NOMO-1 treated with dmso at 0.1 percent for 144 hours (cell line): ENCODE measurements at regions not wholly inside any gene's neighbourhood (a gene's known extent, or its start where the extent isn't known, plus 50 kb on each side); places are given as distances from the start of the nearest gene placed in this dataset.
"Not testable (repeated sequence)": the region's sequence is repeated elsewhere in the genome, so short reads cannot be mapped to it uniquely, and the experiment has no call there.

Experiments
- DNase-seq: peaks from one replicate; lab custom pipeline; 2025; ENCODE audit not compliant: unreplicated experiment; lab: John Stamatoyannopoulos, UW

DNA sequence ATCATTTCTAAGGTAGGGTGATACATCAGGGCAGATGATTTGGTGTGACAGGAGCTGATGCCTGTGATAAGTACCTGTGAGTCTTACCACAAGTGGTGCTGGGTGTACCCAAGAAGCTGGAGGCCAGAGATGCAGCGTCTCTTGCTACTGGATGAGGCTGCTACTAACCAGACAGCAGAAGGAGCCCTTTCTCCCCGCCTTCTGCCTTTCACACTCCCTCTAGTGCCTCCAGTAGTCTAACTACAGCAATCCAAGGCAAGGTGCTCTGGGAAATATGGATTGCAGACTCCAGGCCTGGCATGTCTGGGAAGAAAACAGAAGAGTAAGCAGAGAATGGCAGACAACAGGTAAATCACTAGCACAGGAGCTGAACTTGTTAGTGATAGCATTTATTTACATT, 470.8 kb downstream of the NKX6-1 start:
- no peak for DNase-seq

DNA sequence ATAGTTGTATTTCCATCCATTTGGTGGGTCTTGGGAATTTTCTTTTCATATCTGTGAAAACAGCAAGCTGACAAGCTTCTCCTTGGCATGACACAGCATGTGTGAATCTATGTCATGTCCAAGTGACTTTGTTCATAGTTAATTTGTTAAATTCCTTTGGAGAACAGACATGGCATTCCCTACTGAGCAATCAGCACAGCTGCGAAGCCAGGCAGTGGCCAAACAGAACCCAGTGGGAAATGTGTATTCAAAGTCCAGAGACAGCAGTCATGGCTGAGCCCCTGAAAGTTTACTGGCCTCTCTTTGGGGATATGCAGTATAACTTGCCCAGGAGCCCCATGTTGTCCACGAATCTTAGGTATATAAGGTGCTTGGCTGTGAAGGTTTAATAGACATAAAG, 474.7 kb downstream of the NKX6-1 start:
- DNase-seq = no peak

DNA sequence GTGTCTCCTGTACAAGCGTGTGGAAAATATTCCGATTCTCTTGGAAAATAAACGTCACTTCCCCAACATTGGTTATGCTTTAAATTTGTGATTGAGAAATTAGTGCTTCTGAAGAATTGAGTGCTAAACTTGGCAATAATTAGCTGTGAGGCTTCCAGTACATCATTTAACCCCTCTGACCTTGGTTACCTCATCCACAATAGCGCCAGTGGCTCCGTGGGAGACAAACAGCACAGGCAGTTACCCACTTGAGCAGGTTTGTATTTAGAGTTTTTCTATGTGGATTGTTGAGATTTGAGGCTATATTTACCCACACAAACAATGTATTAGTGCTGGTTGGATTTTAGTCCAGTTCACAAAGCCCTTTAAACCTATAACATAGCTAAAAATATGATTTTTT, 476.5 kb downstream of the NKX6-1 start:
- DNase-seq = no peak

DNA sequence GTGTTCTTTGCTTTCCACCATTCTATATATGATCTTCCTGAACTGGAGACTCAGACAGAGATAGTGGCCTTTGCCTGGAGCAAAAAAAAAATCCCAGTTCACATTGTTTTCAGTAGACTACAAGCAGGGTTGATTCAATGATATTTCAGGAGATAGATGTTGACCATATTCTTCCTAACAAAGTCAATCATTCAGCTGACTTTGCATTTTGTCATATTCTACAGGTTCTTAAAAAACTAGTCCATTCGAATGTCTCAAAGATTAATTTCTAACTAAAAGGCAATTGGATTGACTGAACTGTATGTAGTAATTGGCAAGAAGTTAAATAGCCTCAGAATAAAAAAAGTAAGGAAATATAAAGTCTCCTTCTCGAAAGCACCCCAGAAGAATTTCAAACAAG, 479.5 kb downstream of the NKX6-1 start:
- no peak for DNase-seq

DNA sequence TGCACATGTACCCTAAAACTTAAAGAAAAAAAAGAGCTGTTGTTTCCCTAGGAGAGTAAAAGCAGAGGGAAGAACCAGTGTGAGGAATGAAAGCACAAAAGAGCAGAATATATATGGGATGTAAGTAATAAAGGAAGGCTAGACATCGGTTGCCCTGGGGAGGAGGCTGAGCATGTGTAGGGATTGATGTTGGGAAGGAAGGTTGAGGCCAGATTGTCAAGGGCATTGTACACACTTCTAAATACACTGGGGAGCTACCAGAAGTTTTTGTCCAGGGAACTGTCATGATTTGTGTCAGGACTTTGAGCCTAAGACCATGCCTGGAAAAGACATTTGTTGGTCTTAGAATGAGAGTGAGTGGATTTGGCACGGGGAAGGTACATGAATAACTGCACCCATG, 467.1 kb downstream of the GPAT3 start:
- DNase-seq = no peak

DNA sequence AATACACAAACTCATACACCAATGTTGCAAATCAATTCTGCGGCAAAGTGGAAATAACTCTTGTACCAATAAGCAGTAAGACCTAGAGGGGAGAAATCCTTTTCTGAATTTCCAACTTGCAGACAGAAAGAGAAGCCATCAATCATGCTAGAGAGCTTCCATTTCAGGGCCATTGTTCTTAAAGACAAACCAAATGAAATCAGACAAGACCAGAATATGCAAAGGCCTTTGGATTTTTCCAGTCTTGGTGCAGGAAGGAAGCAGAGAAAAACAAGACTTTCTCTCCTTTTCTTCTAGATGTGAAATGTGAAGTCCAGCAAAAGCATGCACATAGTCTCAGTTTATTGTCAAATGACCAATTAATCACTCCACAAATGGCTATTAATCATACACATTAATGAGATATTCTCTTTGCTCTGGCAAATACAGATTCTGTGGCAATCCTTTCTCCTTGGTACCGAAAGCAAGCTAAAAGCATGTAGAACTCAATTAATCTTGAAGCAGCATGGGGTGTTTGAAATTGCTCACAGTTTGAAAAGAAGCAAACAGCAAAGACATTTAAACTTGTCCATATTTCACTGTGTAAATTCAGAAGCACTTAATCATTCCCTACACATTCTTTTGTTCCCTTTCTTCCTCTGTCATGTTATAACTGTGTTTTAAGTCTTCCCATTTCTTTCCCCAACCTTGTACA, 466.1 kb downstream of the GPAT3 start:
- no peak for DNase-seq

DNA sequence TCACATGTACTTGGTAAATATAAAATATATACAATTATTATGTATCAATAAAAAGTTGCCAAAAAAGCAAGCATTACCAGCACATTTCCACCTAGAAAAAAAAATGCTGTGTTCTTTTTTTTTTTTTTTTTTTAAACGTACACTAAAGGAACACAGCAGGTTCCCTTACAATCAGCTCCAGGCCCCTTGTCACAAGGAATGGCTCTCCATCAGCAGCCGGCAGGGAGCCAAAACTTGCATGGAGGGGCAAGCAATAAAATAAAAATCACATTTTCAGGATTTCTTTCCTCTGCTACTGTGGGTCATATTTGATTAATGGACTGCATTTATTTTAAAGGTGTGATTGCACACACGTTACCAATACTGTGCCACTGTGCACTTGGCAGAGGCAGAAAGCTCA, 460.3 kb downstream of the GPAT3 start:
- DNase-seq = no peak

DNA sequence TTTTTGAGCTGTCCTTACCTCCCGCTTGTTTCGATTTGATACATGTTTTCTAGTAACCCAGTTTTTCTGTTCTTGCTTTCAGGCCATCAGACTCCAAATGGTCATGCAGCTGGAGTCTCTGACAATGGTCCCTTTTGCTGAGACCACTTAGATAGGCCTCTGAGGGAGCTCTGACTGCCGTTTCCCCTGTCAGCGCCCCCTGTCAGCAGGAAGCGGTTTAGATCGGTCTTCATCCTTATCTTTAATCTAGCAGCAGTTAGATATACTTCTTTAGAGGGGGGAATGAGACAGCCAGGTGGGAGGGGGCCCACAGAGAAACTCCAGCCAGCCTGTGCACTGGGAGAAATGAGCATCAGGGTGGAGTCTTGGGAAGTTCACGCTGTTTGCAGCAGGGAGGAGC, 457.9 kb downstream of the GPAT3 start:
- no peak for DNase-seq

DNA sequence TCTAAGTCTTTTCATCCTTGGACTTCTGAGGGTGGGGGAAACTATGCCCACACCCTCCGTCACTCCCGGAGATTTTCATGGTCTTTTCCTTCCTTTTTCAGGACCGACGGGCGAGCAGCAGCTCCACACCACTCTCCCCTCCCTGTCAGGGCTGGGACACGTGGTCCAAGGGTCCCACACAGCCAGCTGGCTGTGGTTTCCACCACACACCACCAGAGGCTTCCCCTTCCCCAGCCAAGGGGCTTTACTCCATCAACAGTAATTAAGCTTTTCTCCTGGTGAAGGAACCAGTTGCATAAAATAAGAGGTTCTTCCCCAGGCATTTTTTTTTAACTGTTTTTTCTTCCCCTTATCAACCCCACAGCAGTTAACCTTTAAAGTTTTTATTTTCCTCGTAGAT, 453.9 kb downstream of the GPAT3 start:
- no peak for DNase-seq

DNA sequence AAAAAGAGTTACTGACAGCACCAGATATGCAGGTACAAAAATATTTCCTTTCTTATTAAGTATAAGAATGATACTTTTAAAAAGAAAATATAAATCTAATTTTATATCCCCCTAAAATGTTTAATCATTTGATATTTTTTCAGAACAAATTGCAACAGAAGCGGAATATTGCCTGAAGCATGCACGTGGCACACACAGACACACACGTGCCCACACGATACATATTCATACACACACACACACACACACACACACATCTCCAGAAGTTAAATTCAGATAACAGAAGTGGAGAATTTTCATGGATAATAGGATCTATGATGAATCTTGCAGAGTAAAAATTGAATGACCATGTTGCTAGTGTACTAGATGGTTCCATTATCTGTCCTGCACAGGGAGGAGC, 445.2 kb downstream of the GPAT3 start:
- no peak for DNase-seq

DNA sequence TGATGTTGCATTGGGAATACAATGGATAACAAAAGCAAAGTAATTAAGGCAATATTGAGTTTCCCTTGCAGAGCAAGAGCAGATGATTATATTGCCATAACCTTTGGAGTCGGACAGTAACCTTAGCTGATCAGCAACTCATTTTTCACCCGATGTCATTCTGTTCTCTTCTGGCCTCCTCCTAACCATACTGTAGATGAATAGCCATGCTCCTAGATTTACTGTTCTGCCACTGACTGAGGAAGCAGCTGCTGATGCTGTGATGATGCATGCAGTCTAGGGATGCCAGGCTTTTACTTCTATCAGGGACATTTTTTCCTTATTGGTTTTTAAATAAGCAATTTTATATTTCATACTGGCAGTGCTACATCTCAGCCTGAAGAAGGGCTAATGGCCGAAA, 443.9 kb downstream of the GPAT3 start:
- DNase-seq = no peak

DNA sequence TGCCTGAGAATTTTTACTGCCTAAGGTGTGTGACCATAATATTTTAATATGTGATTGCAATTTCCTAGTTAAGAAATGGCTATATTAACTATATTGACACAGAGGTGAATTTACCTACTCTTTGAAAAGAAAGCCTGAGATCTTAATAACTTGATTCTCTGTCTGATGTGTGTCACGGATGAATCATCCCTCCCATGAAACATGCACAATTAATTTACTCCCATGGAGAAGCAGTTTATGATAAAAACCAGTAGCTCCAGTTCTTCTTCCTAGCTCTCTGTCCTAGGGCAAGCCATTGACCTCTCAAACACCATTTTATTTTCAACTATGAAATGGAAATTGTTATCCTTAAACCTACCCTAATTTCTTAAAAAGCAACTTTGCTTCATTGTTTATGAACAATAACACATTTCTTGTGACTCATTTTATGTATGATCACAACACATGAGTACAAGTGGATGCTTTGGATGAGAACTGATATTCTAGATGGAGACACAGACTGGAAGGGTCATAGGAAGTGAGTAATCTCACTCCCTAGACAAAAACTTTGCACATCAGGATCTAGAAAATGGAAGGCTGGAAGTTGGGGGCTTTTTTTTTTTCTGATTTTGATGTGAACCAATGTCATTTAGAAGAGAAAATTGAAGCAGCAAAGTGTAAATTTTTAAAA, 438.3 kb downstream of the GPAT3 start:
- DNase-seq = no peak

DNA sequence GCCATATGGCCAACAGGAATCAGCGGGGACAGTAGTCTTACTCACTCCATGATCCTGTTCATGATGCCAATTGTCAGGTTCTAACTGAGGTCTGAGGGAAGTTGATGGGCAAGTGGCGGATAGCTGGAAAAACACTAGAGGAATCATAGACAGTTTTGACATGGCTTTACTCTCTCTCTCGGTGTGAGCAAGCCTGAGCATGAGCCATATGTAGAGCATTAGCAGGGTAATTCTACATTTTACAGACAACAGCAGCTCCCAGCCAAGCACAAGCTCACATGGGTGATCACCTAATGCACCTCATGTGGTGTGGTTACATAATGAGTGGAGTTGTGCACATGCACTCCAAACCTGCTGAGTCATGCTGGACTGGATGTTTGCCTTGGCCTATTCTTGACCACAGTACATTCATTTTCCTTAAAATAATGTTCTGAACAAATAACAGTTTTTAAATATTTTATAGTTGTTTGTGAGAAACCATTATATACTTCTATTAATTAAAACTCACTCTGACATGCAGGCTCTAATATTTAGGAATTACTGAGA, 429.2 kb downstream of the GPAT3 start:
- DNase-seq = no peak

DNA sequence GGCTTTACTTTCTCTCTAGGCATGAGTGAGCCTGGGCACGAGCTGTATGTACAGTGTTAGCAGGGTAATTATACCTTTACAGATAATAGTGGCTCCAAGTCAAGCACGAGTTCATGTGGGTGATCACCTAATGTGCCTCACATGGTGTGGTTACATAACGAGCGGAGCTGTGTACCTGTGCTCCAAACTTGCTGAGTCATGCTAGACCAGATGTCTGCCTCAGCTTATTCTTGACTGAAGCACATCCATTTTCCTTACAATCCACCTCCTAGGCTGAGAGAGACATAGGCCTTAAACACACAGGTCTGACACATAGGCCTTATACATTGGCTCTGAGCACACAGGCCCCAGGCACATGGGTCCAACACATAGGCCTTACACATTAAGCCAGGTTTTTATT, 426.6 kb downstream of the GPAT3 start:
- DNase-seq = no peak

DNA sequence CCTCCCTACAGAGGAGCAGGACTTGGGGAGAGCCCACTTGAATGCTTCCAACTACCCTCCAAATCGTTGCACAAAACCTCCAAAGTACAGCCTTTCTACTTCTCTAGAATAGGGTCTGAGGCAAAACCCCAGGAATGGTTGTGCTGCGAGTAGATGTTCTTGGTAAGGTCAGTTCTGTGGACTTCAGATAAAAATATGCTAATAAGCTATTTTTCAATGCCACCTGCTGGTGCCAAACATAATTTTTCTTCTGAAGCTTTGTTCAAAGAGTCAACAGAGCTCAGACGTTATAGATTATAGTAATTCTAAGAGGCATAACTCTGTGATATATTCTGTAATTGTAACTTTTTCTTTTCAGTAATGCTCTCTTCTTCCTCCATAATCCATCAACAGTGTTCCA, 425.7 kb downstream of the GPAT3 start:
- DNase-seq = no peak

DNA sequence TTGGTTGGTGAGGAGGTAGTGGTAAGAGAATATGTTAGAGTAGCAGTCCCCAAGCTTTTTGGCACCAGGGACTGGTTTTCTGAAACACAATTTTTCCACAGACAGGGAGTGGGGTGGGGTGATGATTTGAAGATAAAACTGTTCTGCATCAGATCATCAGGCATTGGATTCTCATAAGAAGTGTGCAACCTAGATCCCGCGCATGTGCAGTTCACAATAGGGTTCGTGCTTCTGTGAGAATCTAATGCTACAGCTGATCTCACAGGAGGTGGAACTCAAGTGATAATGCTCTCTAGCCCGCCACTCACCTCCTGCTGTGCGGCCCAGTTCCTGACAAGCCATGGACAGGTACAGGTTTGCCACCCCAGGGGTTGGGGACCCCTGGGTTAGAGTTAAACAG, 423.3 kb downstream of the GPAT3 start:
- DNase-seq = no peak

DNA sequence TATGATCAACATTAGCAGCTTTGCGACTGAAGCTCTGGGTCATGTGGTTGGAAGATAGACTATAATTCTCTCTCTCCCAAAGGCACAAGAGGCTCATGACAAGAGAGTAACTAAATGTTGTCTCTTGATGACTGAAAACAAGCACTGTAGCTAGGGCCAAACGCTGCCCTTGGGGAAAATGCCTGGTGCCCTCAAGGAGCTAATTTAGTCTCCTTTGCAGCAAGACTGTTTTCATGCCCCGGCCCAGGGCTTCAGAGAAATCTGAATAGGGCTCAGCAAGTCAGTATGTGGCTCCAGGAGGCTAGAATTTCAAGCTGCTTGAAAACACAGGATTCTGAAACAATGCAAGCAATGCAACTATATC, 411.9 kb downstream of the GPAT3 start:
- no peak for DNase-seq

DNA sequence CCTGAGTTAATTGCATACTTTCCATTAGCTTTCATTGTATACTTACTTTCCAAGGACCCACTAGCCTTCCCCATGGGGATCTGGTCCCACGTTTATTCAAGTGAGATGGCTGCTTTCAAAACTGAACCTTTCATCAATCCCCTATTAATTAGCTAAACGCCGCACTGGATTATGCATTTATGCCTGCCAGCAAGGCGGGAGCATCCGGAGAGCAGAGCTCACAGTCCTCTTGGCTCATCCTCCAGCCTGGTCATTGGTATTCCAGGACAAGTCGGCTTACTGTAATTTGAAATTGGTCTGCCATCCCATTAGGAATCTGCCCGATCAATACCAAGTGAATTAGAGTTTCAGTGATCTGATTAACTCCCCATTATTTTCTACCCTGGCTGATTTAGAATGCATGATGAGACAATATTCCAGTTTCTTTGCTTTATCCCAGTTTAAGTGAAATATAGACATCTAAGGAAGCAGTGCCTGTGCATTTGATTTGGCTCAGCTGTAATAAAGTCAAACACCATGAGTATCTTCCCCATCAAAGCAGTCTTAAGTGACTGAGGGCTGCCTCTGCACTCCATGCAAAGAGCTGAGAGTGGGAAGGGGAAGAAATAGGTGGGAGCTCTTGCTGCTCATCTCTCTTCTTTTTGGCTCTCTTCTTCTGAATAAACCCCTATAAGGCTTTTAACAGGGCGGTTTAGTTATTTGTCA, 411.4 kb downstream of the GPAT3 start:
- no peak for DNase-seq

DNA sequence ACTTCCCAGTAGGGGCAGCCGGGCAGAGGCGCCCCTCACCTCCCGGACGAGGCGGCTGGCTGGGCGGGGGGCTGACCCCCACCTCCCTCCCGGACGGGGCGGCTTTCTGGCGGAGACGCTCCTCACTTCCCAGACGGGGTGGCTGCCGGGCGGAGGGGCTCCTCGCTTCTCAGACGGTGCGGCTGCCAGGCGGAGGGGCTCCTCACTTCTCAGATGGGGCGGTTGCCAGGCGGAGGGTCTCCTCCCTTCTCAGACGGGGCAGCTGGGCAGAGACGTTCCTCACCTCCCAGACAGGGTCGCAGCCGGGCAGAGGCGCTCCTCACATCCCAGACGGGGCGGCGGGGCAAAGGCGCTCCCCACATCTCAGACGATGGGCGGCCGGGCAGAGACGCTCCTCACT, 407.8 kb downstream of the GPAT3 start:
- not testable (repeated sequence) for DNase-seq

DNA sequence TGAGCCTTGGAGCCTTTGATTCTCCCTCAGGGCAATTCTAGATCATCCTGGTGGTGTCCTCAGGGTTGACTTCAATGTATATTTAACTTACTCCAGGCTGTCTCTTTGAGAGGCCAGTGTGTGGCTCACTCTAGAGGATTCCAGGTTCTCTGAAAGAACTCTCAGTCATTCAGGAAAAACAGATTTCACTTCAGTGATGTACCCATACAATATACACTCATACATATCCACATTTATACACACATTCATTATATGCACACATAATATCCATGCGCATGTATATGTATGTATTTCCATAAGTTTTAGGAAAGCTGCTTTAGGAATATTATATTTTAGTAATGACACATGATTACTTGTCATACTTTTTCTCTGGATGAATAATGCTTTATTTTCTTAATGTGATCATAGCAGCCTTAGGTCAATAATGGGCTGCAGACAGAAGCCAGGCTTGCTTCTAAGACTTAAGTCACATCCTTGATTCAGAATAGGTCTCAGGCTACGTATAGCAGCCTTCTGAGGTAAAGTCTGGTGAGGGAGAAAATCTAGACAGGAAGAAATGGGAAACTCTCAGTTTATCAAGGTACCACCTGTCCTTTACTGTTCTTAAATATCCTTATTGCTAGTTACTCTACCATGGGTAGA, 397.0 kb downstream of the GPAT3 start:
- DNase-seq = no peak

DNA sequence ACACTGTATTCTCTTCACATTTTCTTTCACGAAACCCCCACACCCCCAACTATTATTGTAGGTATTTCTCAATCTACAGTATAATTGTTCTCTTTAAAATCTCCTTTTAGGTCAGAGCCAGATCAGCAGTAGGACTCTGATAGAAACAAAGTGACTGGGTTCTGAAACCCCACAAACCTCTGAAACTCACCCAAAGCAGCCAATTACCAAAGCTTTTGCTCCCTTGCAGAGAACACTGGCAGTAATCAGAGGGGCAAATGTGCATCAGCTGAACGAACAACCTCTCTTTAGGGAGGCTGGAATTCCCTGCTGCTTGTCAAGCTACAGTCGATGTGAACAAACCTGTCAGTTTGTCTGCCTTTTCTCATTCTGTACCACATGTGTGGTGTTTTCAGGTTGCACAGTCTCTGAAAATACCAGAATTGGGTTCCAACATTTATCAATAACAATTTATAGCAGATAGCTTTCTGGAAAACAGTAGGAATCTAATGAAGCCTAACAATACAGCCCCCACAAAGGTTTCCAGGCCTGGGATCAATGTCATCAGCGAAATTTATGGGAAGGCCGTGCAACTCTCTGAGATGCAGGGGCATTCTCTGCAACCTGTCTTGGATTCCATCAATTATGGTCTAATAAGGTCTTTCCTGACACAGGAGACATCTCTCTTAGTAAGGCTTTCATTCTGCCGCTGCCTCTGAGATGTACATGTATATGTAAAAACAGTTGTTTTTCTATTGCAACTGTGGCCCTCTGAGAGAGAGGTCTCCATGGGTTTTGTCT, 395.9 kb downstream of the GPAT3 start:
- DNase-seq = no peak
